ENCODE measurements at regions not wholly inside any gene's neighbourhood (a gene's known extent, or its start where the extent isn't known, plus 50 kb on each side); places are given as distances from the start of the nearest gene placed in this dataset.

DNA sequence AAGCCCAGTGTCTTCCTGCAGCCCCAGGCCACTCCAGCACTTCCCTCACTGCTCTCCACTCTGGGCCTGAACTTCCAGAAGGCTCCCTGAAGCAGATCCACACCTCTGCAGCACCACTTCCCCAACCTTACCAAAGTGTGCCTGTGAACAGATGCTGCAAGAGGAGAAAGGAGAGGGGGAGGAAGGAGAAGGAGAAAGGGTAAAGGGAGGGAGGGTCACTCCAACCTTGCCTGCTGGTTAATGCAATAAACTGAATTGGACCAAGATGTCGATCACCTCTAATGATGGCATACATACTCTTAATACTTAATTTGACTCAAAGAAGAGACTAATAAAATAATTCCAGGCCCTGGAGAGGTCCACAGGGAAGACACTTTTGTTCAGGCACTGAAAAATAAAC lies 77.2 kb upstream of the RAI14 start:
- H3K27ac Mint-ChIP-seq, result no peak overlapping the region
- no peaks in the 10 kb centered on the region for H3K36me3 Mint-ChIP-seq (ENCODE audit: low read depth)

DNA sequence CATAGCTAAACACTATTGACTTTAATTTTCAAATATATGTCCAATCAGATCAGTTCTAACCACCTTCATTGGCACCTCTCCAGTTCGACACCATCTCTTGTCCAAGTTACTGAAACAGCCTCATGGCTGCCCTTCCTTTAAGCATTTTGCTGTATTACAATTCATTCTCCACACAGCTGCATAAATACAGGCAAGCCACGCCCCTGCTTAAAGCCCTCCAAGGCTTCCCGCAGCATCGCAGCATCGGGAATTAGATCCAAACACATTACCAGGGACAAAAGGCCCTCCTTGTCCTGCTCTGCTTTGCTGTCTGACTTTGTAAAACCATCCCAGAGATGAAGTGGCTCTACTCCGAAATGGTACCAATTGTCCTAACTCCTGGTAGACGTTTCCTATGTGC lies 75.1 kb upstream of the RAI14 start:
- Mint-ChIP-seq H3K36me3 (ENCODE audit: low read depth) (no peaks in the 10 kb centered on the region), H3K27ac (no peak overlapping the region), H3K4me3 (no peak overlapping the region), H3K27me3 (ENCODE audit: low read depth) (no peaks in the 10 kb centered on the region), H3K4me1 (ENCODE audit: low read depth) (peaks cover 2% of the 10 kb centered on the region), H3K9me3 (no peaks in the 10 kb centered on the region)

More for the DNA sequence above, 77.2 kb upstream of the RAI14 start:
- Mint-ChIP-seq H3K27me3 (ENCODE audit: low read depth) (no peaks in the 10 kb centered on the region), H3K4me3 (no peak overlapping the region), H3K9me3 (no peaks in the 10 kb centered on the region), H3K4me1 (ENCODE audit: low read depth) (peaks cover 2% of the 10 kb centered on the region)

DNA sequence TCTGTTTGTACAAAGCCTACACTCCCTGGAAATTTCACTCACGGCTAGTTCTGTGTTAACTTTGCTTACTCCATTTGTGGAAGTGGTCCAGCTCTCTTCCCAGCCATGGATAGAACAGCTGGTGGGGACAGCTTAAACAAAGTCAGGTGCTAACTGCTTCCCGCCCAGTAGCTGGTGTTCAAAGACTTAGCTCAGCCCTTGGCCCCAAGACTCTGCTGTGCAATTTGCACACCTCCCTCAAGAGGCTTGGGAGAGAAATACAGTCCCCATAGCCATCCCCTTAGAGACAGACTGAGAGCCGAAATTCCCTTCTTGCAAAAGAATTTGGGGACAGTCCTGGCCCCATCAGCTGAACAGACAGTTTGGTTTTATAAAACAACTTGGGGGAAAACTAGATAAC lies 73.8 kb upstream of the RAI14 start:
- no peaks in the 10 kb centered on the region for H3K9me3 Mint-ChIP-seq
- no peak overlapping the region for H3K4me3 Mint-ChIP-seq
- H3K27me3 Mint-ChIP-seq (ENCODE audit: low read depth), result no peaks in the 10 kb centered on the region
- H3K36me3 Mint-ChIP-seq (ENCODE audit: low read depth), result no peaks in the 10 kb centered on the region
- peaks cover 2% of the 10 kb centered on the region for H3K4me1 Mint-ChIP-seq (ENCODE audit: low read depth)
- no peak overlapping the region for H3K27ac Mint-ChIP-seq

DNA sequence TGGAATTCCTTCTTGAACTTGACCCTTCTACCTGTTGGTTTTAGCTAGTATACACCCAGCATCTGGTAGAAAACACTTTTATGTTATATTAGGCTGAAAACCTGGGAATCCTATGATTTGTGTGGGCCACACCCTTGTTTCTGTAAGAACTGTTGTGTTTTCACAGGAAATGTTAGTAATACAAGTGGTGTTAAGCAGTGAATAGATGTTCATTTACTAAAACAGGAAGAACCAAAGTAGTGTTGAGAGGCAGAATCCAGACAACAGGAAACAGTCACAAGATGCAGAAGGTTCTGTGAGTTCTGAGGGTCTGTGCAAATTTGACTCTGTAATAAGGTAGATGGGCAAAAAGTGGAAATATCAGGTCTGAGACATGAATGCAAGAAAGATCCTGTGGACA lies 73.0 kb upstream of the RAI14 start:
- Mint-ChIP-seq H3K27ac (no peak overlapping the region), H3K4me1 (ENCODE audit: low read depth) (peaks cover 5% of the 10 kb centered on the region), H3K36me3 (ENCODE audit: low read depth) (no peaks in the 10 kb centered on the region), H3K4me3 (no peak overlapping the region), H3K27me3 (ENCODE audit: low read depth) (no peaks in the 10 kb centered on the region), H3K9me3 (no peaks in the 10 kb centered on the region)

DNA sequence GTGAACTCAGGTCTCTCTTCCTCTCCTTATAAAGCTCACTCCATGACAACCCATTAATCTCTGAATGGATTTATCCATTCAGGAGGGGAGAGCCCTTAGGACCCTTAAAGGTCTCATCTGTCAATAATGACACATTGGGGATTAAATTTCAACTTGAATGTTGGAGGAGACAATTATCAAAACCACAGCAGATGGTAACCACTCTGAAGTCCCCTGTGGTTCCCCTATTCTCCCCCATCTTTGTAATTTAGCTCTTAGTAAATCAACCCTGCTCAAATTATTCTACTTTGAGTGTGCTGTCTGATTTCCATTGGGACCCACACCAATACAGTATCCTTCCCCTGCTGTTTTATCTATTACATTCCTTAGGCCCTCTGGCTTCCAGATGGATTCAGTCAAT lies 72.0 kb upstream of the RAI14 start:
- Mint-ChIP-seq H3K27ac (no peak overlapping the region), H3K36me3 (ENCODE audit: low read depth) (no peaks in the 10 kb centered on the region), H3K4me1 (ENCODE audit: low read depth) (peaks cover 5% of the 10 kb centered on the region), H3K27me3 (ENCODE audit: low read depth) (no peaks in the 10 kb centered on the region), H3K4me3 (no peak overlapping the region), H3K9me3 (no peaks in the 10 kb centered on the region)

DNA sequence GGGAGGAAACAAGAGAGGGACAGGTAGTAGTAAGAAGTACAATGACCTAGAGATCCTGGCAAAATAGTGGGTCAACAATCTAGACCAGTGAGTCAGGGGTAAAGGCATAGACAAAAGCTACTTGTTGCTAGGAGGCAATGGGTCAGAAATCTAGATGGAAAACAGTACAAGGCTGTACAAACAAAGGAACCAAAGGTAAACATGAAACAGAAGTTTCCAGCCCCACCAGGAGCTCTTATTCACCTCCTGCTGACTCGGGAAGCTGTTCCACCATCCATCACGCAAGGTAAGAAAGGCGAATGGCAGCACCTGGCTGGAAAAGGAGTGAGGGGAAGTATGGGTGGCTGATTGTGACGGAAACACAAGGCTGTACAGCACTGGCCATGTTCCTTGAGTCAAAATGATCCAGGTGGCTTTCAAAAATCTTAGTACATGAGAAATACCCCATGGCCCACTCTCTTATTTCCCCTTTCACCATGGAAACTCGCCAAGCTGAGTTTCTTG lies 70.5 kb upstream of the RAI14 start:
- Mint-ChIP-seq H3K4me3 (no peak overlapping the region), H3K27me3 (ENCODE audit: low read depth) (no peaks in the 10 kb centered on the region)

DNA sequence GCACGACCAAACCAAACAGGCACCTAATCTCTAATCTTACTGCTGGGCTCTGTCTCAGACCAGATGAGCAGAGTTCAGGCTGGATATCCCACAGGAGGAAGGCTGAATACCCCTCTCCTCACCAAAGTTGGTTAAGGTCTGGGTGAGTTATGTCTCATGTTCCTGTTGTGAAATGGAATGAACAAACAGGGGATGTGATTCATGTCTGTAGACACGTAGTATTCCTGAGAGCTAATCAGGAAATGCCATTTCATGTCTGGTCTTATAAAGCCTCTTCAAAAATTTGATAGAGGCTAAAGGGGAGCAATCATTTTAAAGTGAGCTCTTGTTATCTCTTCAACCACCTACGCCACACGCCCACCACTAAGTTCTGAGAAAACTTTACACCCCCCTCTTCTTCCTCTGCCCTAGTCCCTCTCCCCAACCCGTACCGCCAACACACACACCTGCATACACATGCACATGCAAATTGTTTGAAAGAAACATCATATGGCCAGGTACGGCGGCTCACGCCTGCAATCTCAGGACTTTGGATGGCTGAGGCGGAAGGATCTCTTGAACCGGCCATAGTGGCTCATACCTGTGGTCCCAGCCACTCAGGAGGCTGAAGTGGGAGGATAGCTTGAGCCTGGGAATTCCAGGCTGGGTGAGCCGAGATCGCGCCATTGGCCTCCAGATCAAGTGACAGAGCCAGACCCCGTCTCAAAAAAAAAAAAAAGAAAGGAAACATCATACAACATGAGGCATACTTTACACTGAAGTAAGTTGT lies 69.8 kb upstream of the RAI14 start:
- Mint-ChIP-seq H3K4me1 (ENCODE audit: low read depth) (peaks cover 5% of the 10 kb centered on the region), H3K27me3 (ENCODE audit: low read depth) (no peaks in the 10 kb centered on the region), H3K4me3 (no peak overlapping the region), H3K36me3 (ENCODE audit: low read depth) (no peaks in the 10 kb centered on the region), H3K27ac (no peak overlapping the region), H3K9me3 (no peaks in the 10 kb centered on the region)

More for the DNA sequence above, 70.5 kb upstream of the RAI14 start:
- H3K27ac Mint-ChIP-seq, result no peak overlapping the region
- H3K36me3 Mint-ChIP-seq (ENCODE audit: low read depth), result no peaks in the 10 kb centered on the region
- H3K4me1 Mint-ChIP-seq (ENCODE audit: low read depth), result peaks cover 5% of the 10 kb centered on the region
- no peaks in the 10 kb centered on the region for H3K9me3 Mint-ChIP-seq

DNA sequence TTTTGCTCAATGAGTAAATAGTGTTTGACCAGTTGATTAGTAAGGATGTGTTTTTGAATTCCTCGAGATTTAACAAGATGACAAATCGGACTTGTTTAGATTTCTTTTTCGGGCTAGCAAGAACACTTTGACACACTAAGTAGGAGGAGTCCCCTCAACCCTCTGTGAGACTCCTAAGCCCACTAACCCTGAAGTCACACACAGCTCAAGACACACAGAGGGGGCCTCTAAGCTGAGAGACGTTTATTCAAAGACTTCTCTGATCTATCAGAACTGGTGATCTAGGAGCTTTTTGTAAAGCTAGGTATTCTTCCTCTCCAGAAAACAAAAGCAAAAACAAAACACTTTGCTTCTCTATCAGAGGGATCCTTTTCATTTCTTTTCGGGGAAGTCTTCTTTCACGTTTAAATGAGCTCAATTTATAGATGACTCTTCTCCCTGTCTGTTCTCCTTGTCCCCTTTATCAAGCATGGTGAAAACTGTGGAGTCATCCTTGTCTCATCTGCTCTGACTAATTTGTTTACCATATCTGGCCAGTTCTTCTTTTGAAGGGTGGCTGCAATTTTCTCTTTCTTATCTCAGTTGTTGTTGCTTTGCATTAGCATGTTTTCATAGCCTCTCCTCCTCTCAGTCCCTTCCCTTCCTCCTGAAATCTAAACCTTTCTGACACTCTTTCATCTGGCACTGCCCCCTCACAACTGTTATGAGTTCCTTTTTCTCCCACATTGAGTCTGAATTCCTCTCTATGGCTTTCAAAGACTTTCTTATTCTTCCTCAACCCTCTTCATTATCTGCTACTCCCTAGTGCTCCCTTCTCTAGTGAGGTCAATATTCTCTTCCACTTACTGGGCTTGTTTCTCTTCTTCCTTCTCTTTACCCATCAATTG lies 68.5 kb upstream of the RAI14 start:
- Mint-ChIP-seq H3K36me3 (ENCODE audit: low read depth) (no peaks in the 10 kb centered on the region), H3K27me3 (ENCODE audit: low read depth) (no peaks in the 10 kb centered on the region), H3K27ac (no peak overlapping the region), H3K4me1 (ENCODE audit: low read depth) (peaks cover 5% of the 10 kb centered on the region), H3K9me3 (no peaks in the 10 kb centered on the region), H3K4me3 (no peak overlapping the region)

DNA sequence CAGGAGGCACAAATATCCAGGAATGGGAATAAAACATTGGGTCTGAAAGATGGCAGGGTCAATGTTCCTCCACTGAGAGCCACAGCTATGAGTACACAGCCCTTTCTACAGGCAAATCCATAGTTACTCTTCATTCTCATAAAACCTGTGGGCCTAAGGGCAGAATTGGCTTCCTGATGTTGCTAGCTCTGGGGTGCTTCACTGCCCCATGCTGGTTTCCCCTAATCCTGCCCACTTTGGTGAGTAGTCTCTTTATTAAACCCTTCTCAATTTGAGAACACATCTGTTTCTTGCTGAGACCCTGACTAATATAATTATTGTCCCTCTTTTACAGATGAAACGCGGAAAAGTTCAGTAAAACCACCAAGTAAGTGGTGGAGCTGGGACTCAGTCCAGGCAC lies 66.3 kb upstream of the RAI14 start:
- Mint-ChIP-seq H3K36me3 (ENCODE audit: low read depth) (no peaks in the 10 kb centered on the region), H3K27me3 (ENCODE audit: low read depth) (no peaks in the 10 kb centered on the region), H3K27ac (no peak overlapping the region), H3K9me3 (no peaks in the 10 kb centered on the region), H3K4me3 (no peak overlapping the region), H3K4me1 (ENCODE audit: low read depth) (peaks cover 3% of the 10 kb centered on the region)

DNA sequence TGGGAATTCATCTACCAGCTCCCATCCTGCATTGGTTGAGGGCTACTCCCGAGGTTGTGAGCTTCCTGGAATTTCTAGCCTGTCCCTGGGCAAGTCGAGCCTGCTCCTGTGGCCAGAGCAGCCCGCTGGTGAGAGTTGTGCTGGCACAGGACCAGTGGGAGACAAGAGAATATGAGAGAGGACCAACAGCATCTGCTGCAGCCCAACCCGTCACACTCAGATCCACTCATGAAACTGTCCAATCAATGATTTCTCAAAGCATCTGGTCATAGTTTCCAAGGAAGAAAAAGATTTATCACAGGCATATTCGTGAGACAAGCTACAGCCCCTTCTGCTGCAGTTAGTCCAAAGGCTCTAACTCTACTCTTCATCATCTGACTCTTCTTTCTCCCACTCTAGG lies 64.4 kb upstream of the RAI14 start:
- peaks cover 3% of the 10 kb centered on the region for H3K4me1 Mint-ChIP-seq (ENCODE audit: low read depth)
- H3K27me3 Mint-ChIP-seq (ENCODE audit: low read depth), result no peaks in the 10 kb centered on the region
- H3K4me3 Mint-ChIP-seq, result no peak overlapping the region
- H3K27ac Mint-ChIP-seq, result no peak overlapping the region
- H3K9me3 Mint-ChIP-seq, result no peaks in the 10 kb centered on the region
- H3K36me3 Mint-ChIP-seq (ENCODE audit: low read depth), result no peaks in the 10 kb centered on the region

DNA sequence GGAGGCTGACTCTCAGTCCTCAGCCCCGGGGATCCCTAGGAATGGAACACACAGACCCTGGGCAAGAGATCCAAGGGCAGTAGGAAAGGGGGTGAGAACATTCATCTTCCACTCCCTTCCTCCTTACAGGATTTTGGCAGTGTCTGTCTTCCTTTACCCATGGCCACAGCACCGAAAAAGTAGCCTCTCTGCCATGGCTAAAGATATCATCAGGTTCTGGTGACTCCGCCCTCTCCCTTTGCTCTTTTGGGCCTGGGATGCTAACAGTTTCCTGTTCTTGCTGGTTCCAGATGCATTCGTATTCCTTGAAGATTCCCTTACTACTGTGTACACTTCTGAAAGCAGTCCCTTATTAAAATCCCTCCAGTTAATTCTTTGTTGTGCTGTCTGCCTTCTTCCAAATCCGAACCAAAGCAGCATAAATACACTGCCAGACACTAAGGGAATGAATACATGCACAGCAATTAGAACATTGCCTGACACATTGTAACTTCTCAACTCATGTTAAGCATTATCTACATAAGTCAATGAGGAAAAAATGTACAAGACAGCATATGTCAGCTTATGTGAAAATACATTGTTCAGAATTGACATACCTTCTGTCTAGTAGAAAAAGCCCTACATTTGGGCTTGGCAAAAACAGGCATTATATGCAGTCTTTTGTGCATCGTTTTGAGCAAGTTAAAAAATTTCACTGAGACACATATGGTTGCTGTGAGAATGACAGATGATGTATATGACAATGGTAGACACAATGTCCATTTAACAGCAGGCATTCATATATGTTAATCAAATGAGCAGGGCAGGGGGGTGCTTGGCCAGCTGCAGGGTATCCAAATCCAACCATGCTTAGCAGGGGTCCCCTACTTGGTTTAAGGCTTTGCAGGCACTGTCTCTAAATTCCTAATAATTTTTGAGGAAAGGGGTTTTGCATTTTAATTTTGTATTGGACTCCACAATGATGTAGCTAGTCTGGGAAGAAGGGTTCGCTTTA lies 58.8 kb upstream of the RAI14 start:
- H3K9me3 Mint-ChIP-seq, result no peaks in the 10 kb centered on the region
- H3K27me3 Mint-ChIP-seq (ENCODE audit: low read depth), result no peaks in the 10 kb centered on the region
- no peak overlapping the region for H3K4me3 Mint-ChIP-seq
- H3K36me3 Mint-ChIP-seq (ENCODE audit: low read depth), result no peaks in the 10 kb centered on the region
- H3K4me1 Mint-ChIP-seq (ENCODE audit: low read depth), result no peaks in the 10 kb centered on the region
- no peak overlapping the region for H3K27ac Mint-ChIP-seq

DNA sequence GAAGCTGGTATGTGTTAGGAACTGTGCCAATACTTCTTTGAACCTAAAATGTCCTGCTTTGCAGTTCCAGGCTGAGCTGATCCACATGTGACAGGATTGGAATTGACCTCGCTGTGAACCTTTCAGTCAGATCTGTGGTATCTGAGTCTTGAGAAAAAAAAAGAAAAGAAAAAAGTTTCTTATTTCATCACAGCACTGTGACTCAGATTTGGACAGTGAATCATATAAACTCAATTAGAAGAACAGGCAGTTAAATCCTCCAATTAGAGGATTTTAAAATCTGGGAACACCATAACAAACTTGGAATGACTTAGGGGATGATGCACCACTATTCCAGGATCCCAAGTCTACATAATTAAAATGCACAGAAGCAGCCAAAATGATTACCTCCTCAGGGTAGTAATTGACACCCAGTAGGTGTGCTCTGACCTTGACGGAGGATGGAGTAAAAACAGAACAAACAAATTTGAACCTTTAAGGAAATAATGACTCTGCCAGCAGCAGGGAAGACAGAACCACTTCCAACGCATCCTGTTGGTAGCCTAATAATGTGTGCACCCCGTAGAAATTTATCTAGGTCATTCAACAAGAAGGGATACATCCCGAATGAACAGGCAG lies 57.8 kb upstream of the RAI14 start:
- Mint-ChIP-seq H3K27me3 (ENCODE audit: low read depth) (no peaks in the 10 kb centered on the region), H3K4me1 (ENCODE audit: low read depth) (no peaks in the 10 kb centered on the region), H3K27ac (no peak overlapping the region), H3K36me3 (ENCODE audit: low read depth) (no peaks in the 10 kb centered on the region), H3K4me3 (no peak overlapping the region), H3K9me3 (no peaks in the 10 kb centered on the region)

DNA sequence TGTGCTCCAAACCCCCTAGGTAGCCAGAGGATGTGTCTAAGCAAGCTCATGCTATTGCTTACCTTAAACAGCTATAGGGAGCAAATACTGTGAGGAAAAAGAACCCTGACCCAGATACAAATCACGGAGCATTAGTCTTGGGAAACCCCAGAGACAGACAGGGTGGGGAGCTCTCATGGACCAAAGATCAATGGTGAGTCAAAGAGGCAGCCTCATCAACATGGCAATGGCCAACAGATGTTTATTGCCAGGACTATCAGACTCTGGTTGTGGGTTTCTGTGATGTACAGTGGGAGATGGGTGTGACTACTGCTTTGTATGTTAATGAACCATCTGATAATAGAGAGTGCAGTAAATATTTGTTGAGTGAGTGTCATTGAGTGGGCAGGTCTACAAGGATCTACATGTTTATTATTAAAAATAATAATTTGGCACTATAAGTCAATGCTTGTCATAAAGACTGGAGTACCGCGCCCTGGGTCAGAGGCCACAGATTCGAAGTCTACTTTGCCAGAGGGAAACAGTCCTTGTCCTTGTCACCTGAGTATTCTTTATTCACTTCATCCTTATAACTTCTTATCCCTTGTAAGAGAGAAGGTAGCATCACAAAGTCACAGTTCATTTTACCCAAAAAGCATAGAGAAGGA lies 56.5 kb upstream of the RAI14 start:
- Mint-ChIP-seq H3K36me3 (ENCODE audit: low read depth) (no peaks in the 10 kb centered on the region), H3K27me3 (ENCODE audit: low read depth) (no peaks in the 10 kb centered on the region), H3K4me1 (ENCODE audit: low read depth) (no peaks in the 10 kb centered on the region), H3K4me3 (no peak overlapping the region), H3K27ac (no peak overlapping the region), H3K9me3 (no peaks in the 10 kb centered on the region)

Measured in T-helper 1 cell treated with Interleukin-12 subunit alpha and Interleukin-12 subunit beta and Interleukin-4 antibody, amounts not matched to agents 30 μg/mL and 1 μg/mL, for 36 hours (primary cell).